ENCODE measurements at regions not wholly inside any gene's neighbourhood (a gene's known extent, or its start where the extent isn't known, plus 50 kb on each side); places are given as distances from the start of the nearest gene placed in this dataset.

GRCh38 chr2:185891403-185891802 lies 152.8 kb downstream of the FSIP2 start:
- H3K9me2 ChIP-seq (replicated peaks; ENCODE audit: low read depth, low read length): no peaks in the 10 kb centered on the region
- no peak overlapping the region for H3K4me2 ChIP-seq (ENCODE audit: low read depth, low read length, poor library complexity, severe bottlenecking)
- no peak overlapping the region for H3K9ac ChIP-seq (ENCODE audit: low read depth, low read length, poor library complexity, severe bottlenecking)
- H3K36me3 ChIP-seq (ENCODE audit: insufficient read depth, low read length): no peaks in the 10 kb centered on the region
- H3F3A ChIP-seq (ENCODE audit: low read depth): no peaks in the 10 kb centered on the region
- H3K4me1 ChIP-seq (ENCODE audit: insufficient read depth, low read length, poor library complexity, severe bottlenecking): no peaks in the 10 kb centered on the region
- no peaks in the 10 kb centered on the region for H3K9me3 ChIP-seq (ENCODE audit: insufficient read depth, low read depth, low read length)
- no peaks in the 10 kb centered on the region for H3K27me3 ChIP-seq (ENCODE audit: insufficient read depth, low read length, poor library complexity, severe bottlenecking)
- H3K79me2 ChIP-seq (ENCODE audit: insufficient read depth, low read length): no peaks in the 10 kb centered on the region
- TF ChIP-seq EZH2phosphoT487 (IDR thresholded peaks at IDR 0.05; ENCODE audit: borderline replicate concordance): no peak
- TF ChIP-seq, protein P1, sequence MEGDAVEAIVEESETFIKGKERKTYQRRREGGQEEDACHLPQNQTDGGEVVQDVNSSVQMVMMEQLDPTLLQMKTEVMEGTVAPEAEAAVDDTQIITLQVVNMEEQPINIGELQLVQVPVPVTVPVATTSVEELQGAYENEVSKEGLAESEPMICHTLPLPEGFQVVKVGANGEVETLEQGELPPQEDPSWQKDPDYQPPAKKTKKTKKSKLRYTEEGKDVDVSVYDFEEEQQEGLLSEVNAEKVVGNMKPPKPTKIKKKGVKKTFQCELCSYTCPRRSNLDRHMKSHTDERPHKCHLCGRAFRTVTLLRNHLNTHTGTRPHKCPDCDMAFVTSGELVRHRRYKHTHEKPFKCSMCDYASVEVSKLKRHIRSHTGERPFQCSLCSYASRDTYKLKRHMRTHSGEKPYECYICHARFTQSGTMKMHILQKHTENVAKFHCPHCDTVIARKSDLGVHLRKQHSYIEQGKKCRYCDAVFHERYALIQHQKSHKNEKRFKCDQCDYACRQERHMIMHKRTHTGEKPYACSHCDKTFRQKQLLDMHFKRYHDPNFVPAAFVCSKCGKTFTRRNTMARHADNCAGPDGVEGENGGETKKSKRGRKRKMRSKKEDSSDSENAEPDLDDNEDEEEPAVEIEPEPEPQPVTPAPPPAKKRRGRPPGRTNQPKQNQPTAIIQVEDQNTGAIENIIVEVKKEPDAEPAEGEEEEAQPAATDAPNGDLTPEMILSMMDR (conservative IDR thresholded peaks at IDR 0.05; ENCODE audit: low read length): no peak
- no peak overlapping the region for H3K4me3 ChIP-seq (ENCODE audit: low read length, poor library complexity, severe bottlenecking)
- no peak overlapping the region for H2AFZ ChIP-seq (ENCODE audit: low read length)
- H4K20me1 ChIP-seq (ENCODE audit: insufficient read depth, low read length, poor library complexity, severe bottlenecking): no peaks in the 10 kb centered on the region

DNA sequence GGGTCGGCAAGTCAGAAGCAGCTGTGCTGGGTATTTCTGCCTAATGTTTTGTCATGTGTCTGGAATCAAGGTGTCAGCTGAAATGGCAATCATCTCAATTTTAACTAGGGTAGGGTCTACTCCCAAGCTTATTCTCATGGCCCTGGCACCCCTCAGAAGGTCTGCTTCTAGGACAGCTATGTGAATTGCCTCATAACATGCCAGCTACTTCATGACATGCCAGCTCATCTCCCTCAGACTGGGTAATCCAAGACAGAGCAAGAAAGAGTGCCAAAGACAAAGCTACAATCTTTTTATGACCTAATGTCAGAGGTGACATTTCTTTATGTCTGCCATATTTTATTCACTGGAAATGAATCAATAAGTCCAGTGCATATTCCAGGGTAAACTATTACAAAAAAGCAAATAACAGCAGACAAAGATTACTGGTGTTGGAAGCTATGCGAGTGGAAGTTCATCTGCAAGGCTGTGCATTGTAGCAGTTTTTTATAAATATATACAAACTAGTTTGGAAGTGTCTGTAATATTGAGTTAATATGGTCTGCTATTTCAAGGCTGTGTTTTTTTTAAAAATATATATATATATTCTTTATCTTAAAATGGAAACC lies 153.3 kb downstream of the FSIP2 start:
- H3K27me3 ChIP-seq (ENCODE audit: insufficient read depth, low read length, poor library complexity, severe bottlenecking): no peaks in the 10 kb centered on the region
- H4K20me1 ChIP-seq (ENCODE audit: insufficient read depth, low read length, poor library complexity, severe bottlenecking): no peaks in the 10 kb centered on the region
- H2AFZ ChIP-seq (ENCODE audit: low read length): no peak overlapping the region
- H3K9ac ChIP-seq (ENCODE audit: low read depth, low read length, poor library complexity, severe bottlenecking): no peak overlapping the region
- no peaks in the 10 kb centered on the region for H3K36me3 ChIP-seq (ENCODE audit: insufficient read depth, low read length)
- H3K4me1 ChIP-seq (ENCODE audit: insufficient read depth, low read length, poor library complexity, severe bottlenecking): no peaks in the 10 kb centered on the region
- no peak overlapping the region for H3K4me2 ChIP-seq (ENCODE audit: low read depth, low read length, poor library complexity, severe bottlenecking)
- H3K4me3 ChIP-seq (ENCODE audit: low read length, poor library complexity, severe bottlenecking): no peak overlapping the region
- TF ChIP-seq, protein P1 (conservative IDR thresholded peaks at IDR 0.05; ENCODE audit: low read length): no peak
- TF ChIP-seq EZH2phosphoT487 (IDR thresholded peaks at IDR 0.05; ENCODE audit: borderline replicate concordance): no peak
- H3K9me2 ChIP-seq (replicated peaks; ENCODE audit: low read depth, low read length): no peaks in the 10 kb centered on the region
- no peaks in the 10 kb centered on the region for H3K9me3 ChIP-seq (ENCODE audit: insufficient read depth, low read depth, low read length)
- H3K79me2 ChIP-seq (ENCODE audit: insufficient read depth, low read length): no peaks in the 10 kb centered on the region
- H3F3A ChIP-seq (ENCODE audit: low read depth): no peaks in the 10 kb centered on the region

DNA sequence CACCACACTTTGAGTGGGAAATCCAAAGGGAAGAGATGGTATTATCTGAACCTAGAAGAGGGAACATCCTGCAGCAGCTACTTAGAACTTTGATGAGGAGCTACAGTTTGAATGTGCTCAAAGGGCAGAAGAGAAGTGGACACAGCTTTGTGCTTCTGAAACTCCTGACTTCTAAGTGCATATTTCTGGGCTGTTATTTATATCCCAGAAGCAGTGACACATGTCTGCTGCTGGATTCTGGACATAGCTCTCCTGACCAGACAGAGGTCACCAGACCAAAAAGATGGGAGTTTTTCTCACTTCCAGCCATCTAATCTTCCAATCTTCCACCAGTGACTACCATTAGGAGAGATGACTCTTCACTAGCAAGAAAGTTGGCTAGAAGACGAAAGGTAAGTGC lies 153.9 kb downstream of the FSIP2 start:
- Histone ChIP-seq H3K9ac (ENCODE audit: low read depth, low read length, poor library complexity, severe bottlenecking) (no peak overlapping the region), H3K4me2 (ENCODE audit: low read depth, low read length, poor library complexity, severe bottlenecking) (no peak overlapping the region), H3F3A (ENCODE audit: low read depth) (no peaks in the 10 kb centered on the region), H2AFZ (ENCODE audit: low read length) (no peak overlapping the region), H3K9me3 (ENCODE audit: insufficient read depth, low read depth, low read length) (no peaks in the 10 kb centered on the region), H3K4me1 (ENCODE audit: insufficient read depth, low read length, poor library complexity, severe bottlenecking) (no peaks in the 10 kb centered on the region), H3K36me3 (ENCODE audit: insufficient read depth, low read length) (no peaks in the 10 kb centered on the region), H4K20me1 (ENCODE audit: insufficient read depth, low read length, poor library complexity, severe bottlenecking) (no peaks in the 10 kb centered on the region), H3K4me3 (ENCODE audit: low read length, poor library complexity, severe bottlenecking) (no peak overlapping the region), H3K9me2 (replicated peaks; ENCODE audit: low read depth, low read length) (no peaks in the 10 kb centered on the region), H3K79me2 (ENCODE audit: insufficient read depth, low read length) (no peaks in the 10 kb centered on the region), H3K27me3 (ENCODE audit: insufficient read depth, low read length, poor library complexity, severe bottlenecking) (no peaks in the 10 kb centered on the region)
- no peak for TF ChIP-seq EZH2phosphoT487 (IDR thresholded peaks at IDR 0.05; ENCODE audit: borderline replicate concordance)
- TF ChIP-seq, protein P1 (conservative IDR thresholded peaks at IDR 0.05; ENCODE audit: low read length): no peak

All from Loucy (cell line).